Islet precursor cell (in vitro differentiated cells): ENCODE measurements at regions not wholly inside any gene's neighbourhood (a gene's known extent, or its start where the extent isn't known, plus 50 kb on each side); places are given as distances from the start of the nearest gene placed in this dataset.
A peak's percentile ranks its signal among the peaks of the same experiment; 100 is the strongest.

Experiments used
- DNase-seq: peaks from one replicate; pipeline ENCODE4 v3.0.0-alpha.2; 2018

GRCh38 chr7:128145191-128145590 lies 95.9 kb upstream of the LEP start:
- no peak for DNase-seq

- DNase-seq = no peak
These were observed 95.0 kb upstream of the LEP start for GRCh38 chr7:128146052-128146451.

GRCh38 chr7:128148676-128149075 lies 92.4 kb upstream of the LEP start:
- DNase-seq = no peak

- DNase-seq = peak; percentile 30
These were observed 90.7 kb upstream of the LEP start for GRCh38 chr7:128150223-128150865.

- DNase-seq = peak; percentile 7
These were observed 89.4 kb upstream of the LEP start for GRCh38 chr7:128151635-128152034.

- DNase-seq = peak; percentile 17
These were observed 88.4 kb upstream of the LEP start for GRCh38 chr7:128152721-128153120.

GRCh38 chr7:128153436-128153835 lies 87.6 kb upstream of the LEP start:
- DNase-seq = no peak

GRCh38 chr7:128154504-128154903 lies 86.6 kb upstream of the LEP start:
- no peak for DNase-seq

- DNase-seq = peak; percentile 68
These were observed 85.9 kb upstream of the LEP start for GRCh38 chr7:128155100-128155740.

GRCh38 chr7:128157906-128158305 lies 83.2 kb upstream of the LEP start:
- peak; percentile 20 for DNase-seq

- no peak for DNase-seq
These were observed 82.7 kb upstream of the LEP start for GRCh38 chr7:128158370-128158769.

GRCh38 chr7:128160296-128160695 lies 80.8 kb upstream of the LEP start:
- peak; percentile 22 for DNase-seq

GRCh38 chr7:128161466-128162125 lies 79.5 kb upstream of the LEP start:
- DNase-seq = peak; percentile 17

GRCh38 chr7:128162666-128163065 lies 78.4 kb upstream of the LEP start:
- DNase-seq = peak; percentile 8

GRCh38 chr7:128163473-128163872 lies 77.6 kb upstream of the LEP start:
- DNase-seq = no peak

GRCh38 chr7:128164061-128164954 lies 76.8 kb upstream of the LEP start:
- DNase-seq = peak; percentile 97

GRCh38 chr7:128164955-128165670 lies 76.0 kb upstream of the LEP start:
- DNase-seq = peak; percentile 43

- DNase-seq = peak; percentile 47
These were observed 75.1 kb upstream of the LEP start for GRCh38 chr7:128165927-128166420.

- DNase-seq = peak; percentile 75
These were observed 74.5 kb upstream of the LEP start for GRCh38 chr7:128166603-128167041.

GRCh38 chr7:128167042-128167701 lies 73.9 kb upstream of the LEP start:
- peak; percentile 80 for DNase-seq

- DNase-seq = peak; percentile 54
These were observed 73.0 kb upstream of the LEP start for GRCh38 chr7:128167791-128168666.
